HFF-Myc (cell line): ENCODE measurements at regions not wholly inside any gene's neighbourhood (a gene's known extent, or its start where the extent isn't known, plus 50 kb on each side); places are given as distances from the start of the nearest gene placed in this dataset.

Experiments
- DNase-seq: peaks from one replicate; pipeline ENCODE4 v3.0.0-alpha.2; 2011; ENCODE audit warnings: low read depth; ENCODE audit errors: extremely low read depth
- H3K4me3 ChIP-seq: replicated peaks from 2 replicates; pipeline ENCODE4 v1.5.1; 2011; ENCODE audit warnings: low read depth, mild to moderate bottlenecking, control low read depth, low read length
- CTCF ChIP-seq: IDR thresholded peaks from 2 replicates; pipeline ENCODE4 v1.5.1; 2012; ENCODE audit warnings: mild to moderate bottlenecking, low read depth, low read length, control low read depth; ENCODE audit errors: missing control alignments

DNA sequence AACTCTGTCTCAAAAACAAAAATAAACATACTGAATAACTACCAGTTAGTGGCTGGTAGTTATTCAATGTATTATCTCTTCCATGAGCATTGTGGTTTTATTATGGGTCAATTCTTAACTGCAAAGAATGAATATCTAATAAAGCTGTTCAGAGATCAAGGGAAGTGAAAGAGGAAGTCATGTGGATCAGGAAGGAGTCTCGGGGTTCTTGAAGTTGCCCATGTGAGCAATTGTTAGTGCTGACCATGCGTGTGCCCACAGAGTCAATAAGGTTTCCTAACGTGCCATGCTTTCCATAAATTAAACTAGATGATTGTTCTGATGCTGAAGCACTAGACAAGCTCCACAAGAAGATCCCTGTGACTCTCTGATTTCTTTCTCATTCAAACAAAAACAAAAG, 136.5 kb upstream of the CPSF6 start:
- no peak for TF ChIP-seq CTCF
- H3K4me3 ChIP-seq: no peak overlapping the region
- DNase-seq: no peak

- no peak for DNase-seq
- no peak overlapping the region for H3K4me3 ChIP-seq
- no peak for TF ChIP-seq CTCF
Observed at GRCh38 chr12:69105101-69105962, 134.0 kb upstream of the CPSF6 start.

DNA sequence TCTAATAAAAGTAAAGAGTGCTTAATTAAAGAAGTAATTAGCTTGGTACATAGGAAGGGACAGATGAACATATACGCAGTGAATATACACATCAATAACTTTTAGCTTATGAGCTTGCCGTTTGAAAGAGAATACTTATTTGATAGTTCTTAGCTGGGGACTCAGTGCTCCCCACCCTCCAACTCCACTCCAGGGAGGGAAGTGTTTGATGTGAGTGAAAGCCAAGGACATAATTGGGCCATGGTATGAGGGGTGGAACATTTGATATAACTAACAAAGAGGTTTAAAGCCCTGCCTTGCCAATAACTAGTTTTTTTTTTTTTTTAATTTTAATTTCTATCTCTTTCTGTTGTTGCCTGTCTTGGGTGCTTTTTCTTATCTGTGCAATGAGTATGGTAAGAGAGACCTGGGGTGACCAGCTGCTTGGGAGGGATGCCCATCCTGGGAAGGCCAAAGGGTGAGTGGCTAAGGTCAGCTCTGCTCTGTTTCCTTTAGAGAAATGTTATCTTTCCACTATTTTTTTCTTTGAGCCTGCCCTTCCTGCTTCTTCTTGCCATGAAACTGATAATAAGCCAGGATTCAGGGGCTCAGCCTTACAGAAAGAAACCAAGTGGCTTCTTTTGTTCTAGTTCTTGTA, 132.8 kb upstream of the CPSF6 start:
- TF ChIP-seq CTCF: no peak

DNA sequence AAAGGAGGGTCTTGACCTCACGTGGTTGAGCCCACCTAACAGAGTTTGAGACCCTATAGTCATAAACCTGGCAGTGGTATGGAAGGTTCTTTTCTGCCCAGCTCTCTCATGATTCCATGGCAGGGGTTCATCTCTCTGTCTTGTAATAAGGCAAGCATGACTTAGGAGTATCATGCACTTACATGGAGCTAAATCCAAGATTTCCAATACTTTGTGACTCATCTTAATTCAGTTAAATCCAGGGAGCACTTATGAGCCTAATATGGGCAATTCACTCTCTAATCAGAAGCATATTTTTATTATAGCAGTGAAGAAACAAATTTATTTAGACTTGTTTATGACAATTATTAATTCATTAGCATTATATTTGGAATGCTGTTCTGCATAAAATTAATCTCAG, 131.8 kb upstream of the CPSF6 start:
- no peak for TF ChIP-seq CTCF
- DNase-seq: no peak
- no peak overlapping the region for H3K4me3 ChIP-seq

More for the DNA sequence above, 132.8 kb upstream of the CPSF6 start:
- no peak for DNase-seq
- H3K4me3 ChIP-seq: no peak overlapping the region

- no peak overlapping the region for H3K4me3 ChIP-seq
- no peak for DNase-seq
- TF ChIP-seq CTCF: no peak
Observed at GRCh38 chr12:69108037-69108436, 131.3 kb upstream of the CPSF6 start.

GRCh38 chr12:69112616-69113015, 126.8 kb upstream of the CPSF6 start:
- H3K4me3 ChIP-seq: no peak overlapping the region
- no peak for TF ChIP-seq CTCF
- no peak for DNase-seq
